ENCODE measurements at regions not wholly inside any gene's neighbourhood (a gene's known extent, or its start where the extent isn't known, plus 50 kb on each side); places are given as distances from the start of the nearest gene placed in this dataset.

DNA sequence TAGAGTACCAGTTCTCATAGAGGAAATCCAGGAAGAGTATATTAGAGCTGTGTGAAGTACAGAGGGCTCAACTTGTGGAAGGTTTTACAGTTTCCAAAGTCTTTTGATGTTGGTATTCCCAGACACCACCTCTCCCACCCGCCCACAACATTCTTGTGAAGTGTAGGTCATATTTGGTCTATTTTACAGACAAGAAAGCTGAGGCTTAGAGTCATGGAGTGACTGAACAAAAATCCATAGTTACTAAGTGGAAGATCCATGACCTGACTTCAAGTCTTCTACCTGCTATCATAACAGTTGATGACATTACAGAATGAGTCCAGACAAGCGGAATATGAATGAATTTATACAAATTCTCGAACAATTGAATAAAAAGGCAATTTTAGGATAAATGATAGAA lies 187.1 kb upstream of the RPS23 start:
- peak overlapping the region; percentile 0; the same call in 1 of the 2 replicates for H2AFZ ChIP-seq (ENCODE audit: low read depth, low read length)
- TF ChIP-seq, protein P1, sequence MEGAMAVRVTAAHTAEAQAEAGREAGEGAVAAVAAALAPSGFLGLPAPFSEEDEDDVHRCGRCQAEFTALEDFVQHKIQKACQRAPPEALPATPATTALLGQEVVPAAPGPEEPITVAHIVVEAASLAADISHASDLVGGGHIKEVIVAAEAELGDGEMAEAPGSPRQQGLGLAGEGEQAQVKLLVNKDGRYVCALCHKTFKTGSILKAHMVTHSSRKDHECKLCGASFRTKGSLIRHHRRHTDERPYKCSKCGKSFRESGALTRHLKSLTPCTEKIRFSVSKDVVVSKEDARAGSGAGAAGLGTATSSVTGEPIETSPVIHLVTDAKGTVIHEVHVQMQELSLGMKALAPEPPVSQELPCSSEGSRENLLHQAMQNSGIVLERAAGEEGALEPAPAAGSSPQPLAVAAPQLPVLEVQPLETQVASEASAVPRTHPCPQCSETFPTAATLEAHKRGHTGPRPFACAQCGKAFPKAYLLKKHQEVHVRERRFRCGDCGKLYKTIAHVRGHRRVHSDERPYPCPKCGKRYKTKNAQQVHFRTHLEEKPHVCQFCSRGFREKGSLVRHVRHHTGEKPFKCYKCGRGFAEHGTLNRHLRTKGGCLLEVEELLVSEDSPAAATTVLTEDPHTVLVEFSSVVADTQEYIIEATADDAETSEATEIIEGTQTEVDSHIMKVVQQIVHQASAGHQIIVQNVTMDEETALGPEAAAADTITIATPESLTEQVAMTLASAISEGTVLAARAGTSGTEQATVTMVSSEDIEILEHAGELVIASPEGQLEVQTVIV (CRISPR knock-in tag; IDR thresholded peaks at IDR 0.05; ENCODE audit: borderline replicate concordance) = no peak
- TF ChIP-seq RBM25 (IDR thresholded peaks at IDR 0.05; ENCODE audit: low read depth, low read length, severe bottlenecking) = peak; percentile 16
- ATAC-seq (no peak), DNase-seq (ENCODE audit: extremely low read depth in 1 of 4, low spot score in 3 of 4) (no peak), FAIRE-seq (no peak)
- H3K4me1 ChIP-seq (replicated peaks in 1 of 2; ENCODE audit: control insufficient read depth in 2 of 2, insufficient read depth in 2 of 2, low read length in 2 of 2) = peaks cover 0 to 7% of the 10 kb centered on the region in 2 experiments; a peak in 1 of 5 replicates
- H4K20me1 ChIP-seq (replicated peaks; ENCODE audit: control insufficient read depth, insufficient read depth, low read length) = no peaks in the 10 kb centered on the region
- 63% methylated on average over 3 of the region's 3 CpGs for WGBS (ENCODE audit: insufficient coverage, low coverage, missing lambda C conversion rate)
- in situ Hi-C loops (cut with MboI) = no loop called here
- no peak overlapping the region for H3K9ac ChIP-seq (ENCODE audit: insufficient read depth in 1 of 2, low read depth in 2 of 2, low read length in 2 of 2)
- intact Hi-C loops (cut with micrococcal nuclease) = no loop called here
- H3K79me2 ChIP-seq (ENCODE audit: control insufficient read depth, insufficient read depth, low read length) = no peaks in the 10 kb centered on the region
- no TSS peak for BruUV-seq (replicated peaks)
- no peaks in the 10 kb centered on the region for H3K9me3 ChIP-seq (replicated peaks; ENCODE audit: control insufficient read depth, insufficient read depth, low read depth, low read length)
- POLR2A ChIA-PET = no interaction called here
- CTCF ChIA-PET (ENCODE audit: low intra/inter-chr PET ratio) = no interaction called here
- H3K9me1 ChIP-seq (ENCODE audit: control insufficient read depth, insufficient read depth, low read length) = no peaks in the 10 kb centered on the region
- no peak overlapping the region for H3K27ac ChIP-seq (ENCODE audit: extremely low read depth, low read depth, low read length)
- H3K36me3 ChIP-seq (ENCODE audit: control insufficient read depth, insufficient read depth, low read length) = no peaks in the 10 kb centered on the region
- H3K4me2 ChIP-seq (ENCODE audit: insufficient read depth, low read length) = no peak overlapping the region
- no peaks in the 10 kb centered on the region for H3K27me3 ChIP-seq (ENCODE audit: control insufficient read depth in 2 of 2, insufficient read depth in 2 of 2, low read length in 2 of 2)
- no peak overlapping the region for H3K4me3 ChIP-seq

DNA sequence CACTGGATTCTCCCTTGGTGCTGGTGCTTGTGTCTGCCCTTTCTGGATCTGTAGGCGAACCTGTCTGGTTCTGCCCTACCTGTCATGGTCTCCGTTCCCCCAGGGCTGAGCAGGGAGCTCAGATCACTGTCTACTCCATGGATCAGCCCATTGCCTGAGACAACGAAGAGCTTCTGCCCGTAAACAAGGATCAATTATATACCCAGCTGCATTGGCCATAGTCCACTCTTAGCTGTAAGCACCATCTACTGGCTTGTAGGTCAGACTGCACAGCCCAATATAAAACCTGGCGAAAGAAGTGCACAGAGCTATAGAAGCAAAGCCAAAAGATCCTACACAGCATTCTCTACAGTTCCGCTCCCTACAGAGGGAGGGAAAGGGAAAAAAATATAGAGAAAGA lies 181.5 kb upstream of the RPS23 start:
- Histone ChIP-seq H3K79me2 (ENCODE audit: control insufficient read depth, insufficient read depth, low read length) (no peaks in the 10 kb centered on the region), H3K9ac (ENCODE audit: insufficient read depth in 1 of 2, low read depth in 2 of 2, low read length in 2 of 2) (no peak overlapping the region), H2AFZ (ENCODE audit: low read depth, low read length) (no peak overlapping the region), H3K4me1 (replicated peaks in 1 of 2; ENCODE audit: control insufficient read depth in 2 of 2, insufficient read depth in 2 of 2, low read length in 2 of 2) (no peaks in the 10 kb centered on the region), H3K9me3 (replicated peaks; ENCODE audit: control insufficient read depth, insufficient read depth, low read depth, low read length) (peaks cover 10% of the 10 kb centered on the region; the same call in 1 of the 2 replicates), H4K20me1 (replicated peaks; ENCODE audit: control insufficient read depth, insufficient read depth, low read length) (no peaks in the 10 kb centered on the region), H3K36me3 (ENCODE audit: control insufficient read depth, insufficient read depth, low read length) (no peaks in the 10 kb centered on the region), H3K4me3 (no peak overlapping the region), H3K27ac (ENCODE audit: extremely low read depth, low read depth, low read length) (no peak overlapping the region), H3K4me2 (ENCODE audit: insufficient read depth, low read length) (no peak overlapping the region), H3K27me3 (ENCODE audit: control insufficient read depth in 2 of 2, insufficient read depth in 2 of 2, low read length in 2 of 2) (no peaks in the 10 kb centered on the region), H3K9me1 (ENCODE audit: control insufficient read depth, insufficient read depth, low read length) (no peaks in the 10 kb centered on the region)
- in situ Hi-C loops (cut with MboI) = no loop called here
- WGBS (ENCODE audit: insufficient coverage, low coverage, missing lambda C conversion rate) = 67% methylated on average over 6 of the region's 6 CpGs
- intact Hi-C loops (cut with micrococcal nuclease) = no loop called here
- DNase-seq (ENCODE audit: extremely low read depth in 1 of 4, low spot score in 3 of 4) (no peak), FAIRE-seq (no peak), ATAC-seq (peak; percentile 33; the same call in 2 of the 3 replicates)
- no TSS peak for BruUV-seq (replicated peaks)
- ChIA-PET CTCF (ENCODE audit: low intra/inter-chr PET ratio) (no interaction called here), POLR2A (no interaction called here)
- TF ChIP-seq MECOM (CRISPR knock-in tag; IDR thresholded peaks at IDR 0.05) (no peak), POLR2AphosphoS2 (IDR thresholded peaks at IDR 0.05; ENCODE audit: low read length) (no peak), ZNF77 (CRISPR knock-in tag; IDR thresholded peaks at IDR 0.05) (no peak), TRIM28 (IDR thresholded peaks at IDR 0.05) (0 out of 2 replicates have a peak, but pooled peaks have one; percentile 15), ZBED1 (IDR thresholded peaks at IDR 0.05) (no peak)
